Mesodermal cell (in vitro differentiated cells): ENCODE measurements at regions not wholly inside any gene's neighbourhood (a gene's known extent, or its start where the extent isn't known, plus 50 kb on each side); places are given as distances from the start of the nearest gene placed in this dataset.

Experiments used
- H3K27ac ChIP-seq: 2 replicates; pipeline ENCODE4 v1.7.0; 2013; ENCODE audit warnings: mild to moderate bottlenecking, low read depth, low read length, moderate library complexity; ENCODE audit not compliant: severe bottlenecking
- H3K36me3 ChIP-seq: 2 replicates; pipeline ENCODE4 v1.7.1; 2013; ENCODE audit warnings: mild to moderate bottlenecking, low read length, moderate library complexity; ENCODE audit not compliant: control insufficient read depth, insufficient read depth
- H3K4me1 ChIP-seq: one replicate; pipeline ENCODE4 v1.7.1; 2013; ENCODE audit warnings: mild to moderate bottlenecking, low read length; ENCODE audit not compliant: insufficient read depth, control insufficient read depth, poor library complexity, severe bottlenecking
- H3K4me3 ChIP-seq: 2 replicates; pipeline ENCODE4 v1.7.0; 2013; ENCODE audit warnings: low read length, control low read depth, mild to moderate bottlenecking; ENCODE audit not compliant: insufficient read depth, poor library complexity, severe bottlenecking; ENCODE audit errors: extremely low read depth
- H3K9me3 ChIP-seq: 2 replicates; pipeline ENCODE4 v1.7.1; 2013; ENCODE audit warnings: mild to moderate bottlenecking, low read length, moderate library complexity; ENCODE audit not compliant: control insufficient read depth
- WGBS, 2 experiments: methylation state at CpG; one replicate each; pipeline ENCODE4 v1.1.5; 2013; ENCODE audit warnings: missing lambda C conversion rate in 2 of 2; ENCODE audit not compliant: insufficient coverage in 2 of 2; 5-methylcytosine and 5-hydroxymethylcytosine counted together

DNA sequence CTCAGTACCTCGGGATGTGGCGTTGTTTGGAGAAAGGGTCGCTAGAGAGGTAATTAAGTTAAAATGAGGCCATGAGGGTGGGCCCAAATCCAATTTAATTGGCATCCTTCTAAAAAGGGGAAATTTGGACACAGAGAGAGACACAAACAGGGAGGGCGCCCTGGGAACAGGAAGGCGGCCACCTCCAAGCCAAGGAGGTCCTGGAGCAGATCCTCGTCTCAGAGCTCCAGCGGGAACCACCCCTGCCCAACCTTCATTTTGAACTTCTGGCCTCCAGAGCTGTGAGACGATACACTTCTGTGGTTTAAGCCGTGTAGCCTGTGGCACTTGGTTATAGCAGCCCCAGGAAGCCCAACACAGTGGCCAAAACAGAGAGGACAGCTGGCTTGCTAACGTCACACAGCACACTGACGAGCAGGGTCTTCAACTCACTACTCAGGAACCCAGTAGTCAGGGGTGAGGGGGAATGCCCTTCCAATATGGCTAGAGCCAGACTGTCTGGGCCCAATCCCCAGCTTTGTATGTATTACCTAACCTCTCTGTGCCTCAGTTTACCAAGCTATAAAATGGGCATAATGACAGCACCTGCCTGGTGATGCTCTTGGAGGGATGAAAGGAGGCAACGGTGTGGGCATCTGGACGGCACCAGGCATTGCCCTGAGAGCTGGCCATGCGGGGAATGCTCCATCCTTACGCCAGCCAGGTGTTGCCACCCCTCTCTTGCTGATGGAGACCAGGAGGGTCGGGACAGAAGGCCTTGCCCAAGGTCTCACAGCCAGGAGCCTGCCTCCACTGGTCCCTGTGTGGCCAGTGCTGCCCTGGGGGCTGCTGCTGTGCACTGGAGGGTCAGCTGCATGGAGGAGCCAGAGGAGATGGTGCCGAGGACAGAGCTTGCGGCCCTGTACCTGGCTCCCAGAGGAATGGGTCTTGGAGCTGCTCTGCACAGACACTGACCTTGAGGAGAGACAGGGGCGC lies 53.3 kb upstream of the LINC01488 start:
- Histone ChIP-seq H3K4me3 (no peak overlapping the region), H3K9me3 (peaks cover 22% of the 10 kb centered on the region), H3K27ac (no peak overlapping the region), H3K4me1 (peaks cover 8% of the 10 kb centered on the region), H3K36me3 (no peaks in the 10 kb centered on the region)
- 95 to 96% methylated on average over 14 to 18 of the region's 19 CpGs for WGBS, 2 experiments

DNA sequence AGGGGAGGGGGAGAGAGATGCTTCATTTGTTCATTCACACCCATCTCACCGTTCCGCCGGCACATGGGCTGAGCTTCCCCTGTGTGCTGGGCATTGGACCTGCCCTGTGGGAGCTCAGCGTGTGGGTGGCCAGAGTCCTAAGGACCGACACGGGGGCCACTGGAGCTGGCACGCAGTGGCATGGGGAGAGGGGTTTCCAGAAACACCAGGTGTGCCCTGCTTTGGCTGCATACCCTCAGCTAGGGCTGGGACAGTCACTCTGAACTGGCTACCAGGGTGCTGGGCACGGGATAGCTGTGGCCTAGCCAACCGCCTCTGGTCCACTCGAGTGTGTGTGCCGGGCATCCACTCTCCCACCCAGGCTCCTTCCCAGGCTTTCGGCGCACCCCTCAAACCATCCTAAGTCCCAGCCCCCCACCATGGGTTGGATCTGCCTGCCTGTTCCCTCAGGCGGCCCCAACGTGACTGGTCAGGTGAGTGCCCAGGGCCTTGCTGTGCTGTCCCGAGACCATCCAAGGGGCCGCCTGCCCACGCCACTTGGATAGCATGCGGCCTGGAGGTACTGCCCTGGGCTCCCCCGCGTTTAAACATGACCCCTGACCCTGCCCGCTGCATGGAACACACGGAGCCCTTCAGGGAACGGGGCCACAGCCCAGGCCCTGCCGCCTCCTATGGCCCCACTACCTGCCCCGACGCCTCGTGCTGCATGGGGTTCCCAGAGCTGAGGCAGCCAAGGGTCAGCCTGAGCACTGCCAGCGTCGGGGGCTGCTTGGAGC lies 51.6 kb upstream of the LINC01488 start:
- Histone ChIP-seq H3K4me1 (peaks cover 18% of the 10 kb centered on the region), H3K27ac (no peak overlapping the region), H3K9me3 (peaks cover 15% of the 10 kb centered on the region), H3K36me3 (no peaks in the 10 kb centered on the region), H3K4me3 (no peak overlapping the region)
- WGBS, 2 experiments, result 91 to 95% methylated on average over 21 to 26 of the region's 30 CpGs

DNA sequence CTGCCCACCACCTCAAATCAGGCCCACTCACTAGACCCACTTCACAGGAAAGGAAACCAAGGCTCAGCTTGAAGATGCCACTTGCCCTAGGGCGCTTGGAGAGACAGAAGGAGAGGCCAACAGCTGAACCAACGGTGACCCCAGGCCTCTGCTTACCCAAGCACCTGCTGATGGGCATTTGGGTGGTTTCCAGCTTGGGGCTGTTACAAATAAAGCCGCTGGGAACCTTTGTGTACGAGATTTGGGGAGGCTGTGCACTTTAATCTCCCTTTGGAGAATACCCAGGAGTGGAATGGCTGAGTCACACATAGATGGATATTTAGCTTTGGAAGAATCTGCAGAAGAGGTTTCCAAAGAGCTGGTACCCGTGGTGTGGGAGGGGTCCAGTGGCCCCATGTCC lies 50.9 kb upstream of the LINC01488 start:
- Histone ChIP-seq H3K4me3 (no peak overlapping the region), H3K9me3 (peaks cover 9% of the 10 kb centered on the region)
- 90 to 93% methylated on average over 3 to 5 of the region's 5 CpGs for WGBS, 2 experiments

DNA sequence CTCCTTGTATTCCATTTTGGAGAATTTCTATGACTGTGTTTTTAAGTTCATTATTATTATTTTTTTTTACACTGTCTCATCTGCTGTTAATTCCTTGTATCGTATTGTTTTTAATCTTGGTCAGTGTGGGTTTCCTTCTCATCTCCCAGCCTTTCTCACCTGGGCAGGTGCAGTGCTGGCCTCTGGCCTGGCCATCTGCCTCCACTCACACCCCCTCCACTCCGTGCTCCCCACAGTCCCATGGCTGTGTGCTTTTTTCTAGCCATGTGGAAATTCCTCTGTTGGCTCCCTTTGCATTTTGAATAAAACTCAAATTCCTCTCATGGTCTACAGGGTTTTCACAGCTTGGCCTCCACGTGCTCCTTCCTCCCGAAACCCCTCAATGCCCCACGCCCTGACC lies 50.3 kb upstream of the LINC01488 start:
- Histone ChIP-seq H3K4me1 (peaks cover 28% of the 10 kb centered on the region), H3K27ac (no peak overlapping the region), H3K4me3 (no peak overlapping the region), H3K36me3 (no peaks in the 10 kb centered on the region), H3K9me3 (peaks cover 9% of the 10 kb centered on the region)
- 78 to 89% methylated on average over 3 to 4 of the region's 5 CpGs for WGBS, 2 experiments

More for the DNA sequence above, 50.9 kb upstream of the LINC01488 start:
- Histone ChIP-seq H3K4me1 (peaks cover 24% of the 10 kb centered on the region), H3K36me3 (no peaks in the 10 kb centered on the region), H3K27ac (no peak overlapping the region)
